GM12875 (cell line): ENCODE measurements at regions not wholly inside any gene's neighbourhood (a gene's known extent, or its start where the extent isn't known, plus 50 kb on each side); places are given as distances from the start of the nearest gene placed in this dataset.

Experiments used
- H3K4me3 ChIP-seq: one replicate; pipeline ENCODE4 v1.5.1; 2011; ENCODE audit warnings: low read depth, low read length, control low read depth
- TF ChIP-seq, protein P1 (sequence below): IDR thresholded peaks from 2 replicates; pipeline ENCODE4 v1.5.1; 2011; ENCODE audit warnings: low read depth, mild to moderate bottlenecking, control low read depth, inconsistent platforms, low read length, moderate library complexity, borderline replicate concordance; ENCODE audit not compliant: insufficient read depth

DNA sequence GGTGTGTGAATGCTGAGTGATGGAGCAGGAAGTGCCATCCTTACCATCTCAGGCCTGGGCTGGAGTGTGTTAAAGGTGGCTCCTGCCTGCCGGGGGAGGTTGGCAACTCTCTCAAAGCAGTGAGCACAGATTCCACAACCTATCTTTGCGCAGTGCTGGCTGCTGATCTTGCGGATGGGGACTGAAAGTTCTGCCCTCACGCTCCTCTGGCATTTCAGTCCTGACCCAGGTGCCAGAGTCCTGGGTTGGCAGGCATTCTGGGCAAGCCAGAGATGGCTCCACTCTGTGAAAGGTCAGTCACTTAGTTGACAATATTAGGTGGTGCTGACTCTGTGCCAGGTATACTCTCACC, 315.5 kb downstream of the RPS24 start:
- TF ChIP-seq, protein P1, sequence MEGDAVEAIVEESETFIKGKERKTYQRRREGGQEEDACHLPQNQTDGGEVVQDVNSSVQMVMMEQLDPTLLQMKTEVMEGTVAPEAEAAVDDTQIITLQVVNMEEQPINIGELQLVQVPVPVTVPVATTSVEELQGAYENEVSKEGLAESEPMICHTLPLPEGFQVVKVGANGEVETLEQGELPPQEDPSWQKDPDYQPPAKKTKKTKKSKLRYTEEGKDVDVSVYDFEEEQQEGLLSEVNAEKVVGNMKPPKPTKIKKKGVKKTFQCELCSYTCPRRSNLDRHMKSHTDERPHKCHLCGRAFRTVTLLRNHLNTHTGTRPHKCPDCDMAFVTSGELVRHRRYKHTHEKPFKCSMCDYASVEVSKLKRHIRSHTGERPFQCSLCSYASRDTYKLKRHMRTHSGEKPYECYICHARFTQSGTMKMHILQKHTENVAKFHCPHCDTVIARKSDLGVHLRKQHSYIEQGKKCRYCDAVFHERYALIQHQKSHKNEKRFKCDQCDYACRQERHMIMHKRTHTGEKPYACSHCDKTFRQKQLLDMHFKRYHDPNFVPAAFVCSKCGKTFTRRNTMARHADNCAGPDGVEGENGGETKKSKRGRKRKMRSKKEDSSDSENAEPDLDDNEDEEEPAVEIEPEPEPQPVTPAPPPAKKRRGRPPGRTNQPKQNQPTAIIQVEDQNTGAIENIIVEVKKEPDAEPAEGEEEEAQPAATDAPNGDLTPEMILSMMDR: no peak
- H3K4me3 ChIP-seq: no peak overlapping the region

GRCh38 chr10:78349911-78350663, 316.4 kb downstream of the RPS24 start:
- TF ChIP-seq, protein P1: no peak
- no peak overlapping the region for H3K4me3 ChIP-seq

- no peak overlapping the region for H3K4me3 ChIP-seq
- TF ChIP-seq, protein P1: no peak
Measured at GRCh38 chr10:78351283-78351682, 317.6 kb downstream of the RPS24 start.

- TF ChIP-seq, protein P1: no peak
- no peak overlapping the region for H3K4me3 ChIP-seq
Measured at GRCh38 chr10:78351809-78352208, 318.1 kb downstream of the RPS24 start.

DNA sequence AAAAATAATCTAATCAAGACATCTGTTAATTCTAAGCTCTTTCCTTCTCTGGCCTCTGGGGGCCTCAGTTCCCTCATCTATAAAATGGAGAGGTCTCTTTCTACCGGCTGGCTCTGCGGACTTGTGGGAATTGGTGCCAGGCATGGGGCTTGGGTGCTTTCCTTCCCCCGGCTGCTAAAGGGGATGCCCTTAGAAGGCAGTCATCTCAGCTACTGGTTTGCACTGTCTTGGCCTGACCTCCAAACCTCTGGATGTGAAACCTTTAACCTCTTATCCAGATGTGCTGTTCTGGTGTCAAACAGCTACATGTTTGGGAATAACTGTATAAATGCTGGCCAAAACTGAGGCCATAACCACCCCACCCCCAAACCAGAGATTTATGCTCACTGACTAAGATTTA, 320.0 kb downstream of the RPS24 start:
- H3K4me3 ChIP-seq: no peak overlapping the region
- TF ChIP-seq, protein P1: no peak

DNA sequence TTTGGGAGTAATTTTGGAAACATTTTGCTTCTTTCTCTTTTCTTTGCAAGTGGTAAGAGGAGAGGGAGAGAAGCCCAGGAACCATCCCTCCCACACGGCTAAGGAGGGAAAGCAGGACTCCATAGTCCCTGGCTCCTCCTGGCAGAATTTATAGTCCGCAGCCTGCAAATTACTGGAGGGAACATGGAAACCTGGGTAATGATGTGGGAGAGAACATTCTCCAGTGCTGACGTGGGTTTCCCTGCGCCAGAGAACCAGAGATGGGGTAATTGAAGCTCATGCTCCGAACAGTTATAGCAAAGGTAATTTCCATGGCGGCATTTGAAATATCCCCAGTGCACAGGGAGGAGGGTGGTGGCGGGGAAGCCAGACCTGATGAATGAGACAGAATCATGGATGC, 320.4 kb downstream of the RPS24 start:
- no peak overlapping the region for H3K4me3 ChIP-seq
- TF ChIP-seq, protein P1: no peak

GRCh38 chr10:78356291-78356900, 322.7 kb downstream of the RPS24 start:
- TF ChIP-seq, protein P1: no peak
- no peak overlapping the region for H3K4me3 ChIP-seq
